ENCODE measurements at regions not wholly inside any gene's neighbourhood (a gene's known extent, or its start where the extent isn't known, plus 50 kb on each side); places are given as distances from the start of the nearest gene placed in this dataset.

DNA sequence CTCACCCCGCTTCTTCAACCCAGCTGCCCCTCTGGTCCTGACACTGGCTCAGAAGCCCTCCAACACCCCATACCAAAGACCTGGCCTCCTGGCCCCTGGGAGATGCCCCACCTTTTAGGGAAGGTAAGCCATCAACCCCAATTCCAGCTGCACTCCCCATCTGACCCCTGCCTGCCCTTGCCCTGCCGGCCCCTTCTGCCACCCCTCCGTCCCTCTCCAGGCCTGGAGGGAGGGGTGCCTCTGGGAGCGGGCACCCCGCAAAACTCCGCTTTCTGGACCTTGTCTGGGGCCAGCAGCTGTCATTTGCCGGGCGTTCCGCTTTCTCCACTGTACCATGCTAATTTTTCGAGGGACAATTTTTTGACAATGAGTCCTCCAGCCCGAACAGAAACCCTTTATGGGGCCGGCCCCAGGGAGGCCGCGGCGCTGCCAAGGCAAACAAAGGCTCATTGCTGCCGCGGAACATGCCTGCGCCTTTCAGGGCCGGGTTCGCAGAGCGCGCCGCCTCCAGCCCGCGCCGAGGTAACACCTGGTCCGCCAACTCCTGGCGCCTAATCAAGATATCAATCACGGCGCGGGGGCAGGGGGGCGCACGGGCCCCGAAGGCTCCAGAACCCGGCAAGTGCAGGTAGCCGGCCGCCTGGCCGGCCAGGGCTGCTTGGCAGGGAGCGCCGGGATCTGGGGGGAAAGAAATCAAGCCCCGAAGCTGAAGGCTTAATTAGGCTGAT lies 96.0 kb downstream of the INHBB start:
- DNase-seq = peak; percentile 2

DNA sequence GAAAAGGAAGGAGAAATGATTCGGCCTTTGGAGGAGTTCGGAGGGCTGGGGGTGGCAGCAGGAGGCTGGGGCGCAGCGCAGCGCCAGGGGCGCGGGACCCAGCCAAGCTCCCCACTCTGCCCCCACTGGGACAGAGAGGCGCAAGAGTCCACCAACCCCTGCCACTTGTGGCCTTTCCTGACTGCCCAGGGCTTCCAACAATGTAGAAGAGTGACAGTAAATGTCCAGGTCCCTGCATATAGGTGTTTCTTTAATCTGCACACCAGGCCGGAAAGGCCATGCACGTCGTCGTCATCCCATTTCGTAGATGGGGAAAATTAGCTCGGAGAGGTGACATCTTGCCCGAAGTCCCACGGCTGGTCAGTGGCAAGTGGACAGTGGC lies 96.6 kb downstream of the INHBB start:
- DNase-seq = peak; percentile 5

DNA sequence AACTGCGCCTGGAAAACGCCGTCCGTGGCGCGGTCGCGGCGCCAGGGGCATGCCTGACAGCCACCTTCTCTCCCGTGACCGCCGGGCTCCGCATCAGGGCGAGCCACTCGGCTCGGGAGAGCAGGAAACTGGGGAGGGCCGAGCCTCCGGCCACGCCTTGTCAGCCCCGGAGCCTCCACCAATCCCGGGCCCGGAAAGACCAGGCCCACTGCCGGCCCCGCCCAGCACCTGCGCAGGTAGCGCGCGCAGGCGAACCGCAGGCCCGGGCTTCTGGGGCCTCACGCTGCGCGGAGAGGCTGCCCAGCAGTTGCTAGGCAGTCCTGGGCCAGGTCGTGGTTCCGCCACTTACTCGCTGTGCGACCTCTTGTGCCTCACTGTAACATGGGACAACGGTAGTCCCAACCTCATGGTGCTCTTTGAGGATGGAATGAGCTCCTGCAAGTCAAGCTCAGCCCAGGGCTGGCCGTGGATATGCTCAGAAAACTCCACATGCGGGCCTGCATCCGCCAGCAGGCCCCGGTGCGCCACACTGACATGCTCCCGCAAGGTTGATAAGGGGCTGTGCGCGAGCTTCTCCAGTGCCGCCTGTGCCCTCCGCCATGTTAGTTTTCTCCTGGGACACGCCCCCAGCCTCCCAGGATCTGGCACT lies 97.1 kb downstream of the INHBB start:
- peak; percentile 62 for DNase-seq

DNA sequence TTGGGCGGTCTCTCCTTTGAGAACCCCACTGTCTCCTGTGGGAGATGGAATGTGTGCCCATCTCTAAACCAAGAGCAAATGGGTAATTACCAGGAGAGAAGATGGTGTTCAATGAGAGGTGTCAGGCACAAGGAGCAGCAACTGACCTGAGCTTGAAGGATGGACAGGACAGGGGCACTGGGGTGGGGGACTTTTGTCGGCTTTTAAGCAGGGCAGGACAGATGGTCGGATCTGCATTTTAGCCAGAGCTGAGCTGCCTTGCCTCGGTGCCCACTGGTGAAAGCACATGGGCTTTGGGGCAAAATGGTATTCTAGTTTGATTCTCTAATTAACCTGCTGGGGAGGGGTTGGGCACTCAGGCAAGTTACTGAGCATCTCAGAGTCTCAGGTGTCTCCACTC lies 98.0 kb downstream of the INHBB start:
- peak; percentile 12 for DNase-seq

DNA sequence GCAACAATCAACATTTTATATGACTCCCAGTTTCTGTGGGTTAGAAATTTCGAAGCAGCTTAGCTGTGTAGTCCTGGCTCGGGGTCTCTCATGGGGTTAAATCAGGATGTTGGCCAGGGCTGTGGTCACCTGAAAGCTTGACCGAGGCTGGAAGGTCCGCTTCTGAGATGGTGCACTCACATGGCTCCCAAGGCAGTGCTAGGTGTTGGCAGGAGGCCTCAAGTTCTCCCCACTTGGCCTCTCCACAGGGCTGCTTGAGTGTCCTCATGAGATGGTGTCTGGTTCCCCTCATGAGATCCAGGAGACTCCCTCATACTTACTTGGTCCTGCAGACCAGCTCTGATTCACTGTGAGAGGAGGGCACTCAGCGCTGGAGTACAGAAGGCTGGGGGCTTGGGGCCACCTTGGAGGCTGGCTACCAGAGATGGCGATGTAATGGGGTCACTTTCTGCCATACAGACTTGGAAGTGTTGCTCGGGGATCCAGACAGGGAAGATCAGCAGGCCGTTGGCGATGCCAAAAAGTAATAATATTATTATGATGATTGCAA lies 98.8 kb downstream of the INHBB start:
- DNase-seq = no peak

DNA sequence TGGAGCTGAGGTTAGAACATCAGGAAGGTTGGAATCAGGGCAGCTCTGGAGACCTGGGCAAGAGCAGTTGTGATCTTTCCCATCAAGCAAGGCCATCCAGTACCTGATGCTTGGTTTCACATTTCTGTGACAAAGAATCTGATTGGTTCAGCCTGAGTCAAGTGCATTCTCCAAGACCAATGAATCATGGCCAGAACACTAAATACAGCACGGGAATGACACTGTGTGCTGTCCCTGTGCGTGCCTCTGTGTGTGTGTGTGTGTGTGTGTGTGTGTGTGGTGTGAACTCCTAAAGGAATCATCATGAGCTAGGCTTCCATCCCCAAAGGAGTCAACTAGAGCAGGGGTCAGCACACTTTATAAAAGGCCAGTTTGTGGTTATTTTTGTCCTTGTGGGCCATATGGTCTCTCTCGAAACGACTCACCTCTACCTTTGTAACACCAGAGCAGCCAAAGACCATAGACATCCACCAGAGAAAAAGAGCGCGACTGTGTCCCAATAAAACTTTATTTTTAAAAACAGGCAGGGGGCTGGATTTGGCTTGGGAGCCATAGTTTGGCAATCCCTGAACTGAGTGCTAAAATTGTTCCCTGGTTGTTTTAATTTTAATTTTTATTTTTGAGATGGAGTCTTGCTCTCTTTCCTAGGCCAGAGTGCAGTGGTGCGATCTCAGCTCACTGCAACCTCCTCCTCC lies 99.7 kb downstream of the INHBB start:
- DNase-seq = no peak

DNA sequence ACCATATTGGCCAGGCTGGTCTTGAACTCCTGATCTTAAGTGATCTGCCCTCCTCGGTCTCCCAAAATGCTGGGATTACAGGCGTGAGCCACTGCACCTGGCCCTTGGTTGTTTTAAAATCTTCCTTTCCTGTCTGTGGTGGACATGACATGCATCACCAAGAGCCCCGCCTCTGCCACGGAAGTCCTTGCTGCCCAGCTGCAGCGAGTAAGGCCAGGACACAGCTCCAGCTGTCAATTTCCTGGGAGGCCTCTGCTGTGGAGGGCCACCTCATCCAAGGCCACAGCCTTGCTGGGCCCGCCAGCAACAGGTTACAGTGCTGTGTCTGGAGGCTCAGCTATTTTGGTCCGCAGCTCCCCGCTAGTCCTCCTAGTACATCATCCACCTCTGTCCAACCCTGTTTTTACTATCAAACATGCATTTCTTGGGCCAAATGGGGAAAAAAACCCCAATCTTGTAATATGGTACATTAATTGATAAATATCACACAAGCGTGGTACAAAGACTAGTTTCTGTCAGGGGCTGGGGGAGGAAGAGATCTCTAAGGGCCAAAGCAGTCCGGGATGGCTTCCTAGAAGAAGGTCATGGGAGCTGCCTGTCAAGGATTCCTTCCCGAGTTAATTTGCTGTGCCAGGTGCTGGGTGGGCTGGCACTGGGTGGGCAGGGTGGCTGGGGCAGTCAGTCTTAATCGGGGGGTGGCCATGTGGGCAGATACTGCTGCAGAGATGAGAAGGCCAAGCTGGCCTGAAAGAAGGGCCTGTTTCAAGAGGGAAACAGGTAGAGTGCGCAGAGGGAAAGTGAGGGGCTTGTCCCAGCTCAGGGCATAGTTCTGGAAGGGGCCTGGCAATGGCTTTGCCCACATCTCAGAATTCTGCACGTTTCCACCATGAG lies 100.5 kb downstream of the INHBB start:
- peak; percentile 49 for DNase-seq

DNA sequence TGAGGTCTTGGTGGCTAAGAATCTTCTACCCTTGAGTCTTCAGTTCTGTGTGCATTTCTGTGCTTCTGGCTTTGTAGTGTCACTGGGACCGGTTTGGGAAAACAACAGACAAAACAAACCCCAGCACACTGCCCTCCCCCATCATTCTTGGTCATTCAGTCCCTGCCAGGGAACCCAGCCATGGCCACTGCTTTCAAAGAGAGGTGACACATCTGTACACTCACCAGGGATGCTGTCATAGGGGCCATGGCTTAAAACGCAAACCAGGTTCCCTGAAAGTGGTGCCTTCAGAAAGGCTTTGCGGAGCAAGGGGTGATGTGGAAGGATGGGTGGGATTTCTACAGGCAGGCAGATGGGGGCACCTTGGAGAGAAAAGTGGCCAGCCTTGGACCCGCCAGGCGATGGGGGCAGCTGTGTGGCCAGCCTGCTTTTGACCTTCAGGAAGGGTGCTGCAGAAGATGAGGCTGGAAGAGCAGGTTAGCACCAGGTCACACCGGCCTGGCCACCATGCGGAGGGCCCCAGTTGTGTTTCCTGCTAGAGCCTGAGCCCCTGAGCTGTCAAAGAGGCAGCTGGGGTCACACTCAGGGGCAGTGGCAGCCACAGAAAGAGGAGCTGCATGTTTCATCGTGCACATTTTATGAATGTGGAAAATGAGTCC lies 101.3 kb downstream of the INHBB start:
- peak; percentile 6 for DNase-seq

DNA sequence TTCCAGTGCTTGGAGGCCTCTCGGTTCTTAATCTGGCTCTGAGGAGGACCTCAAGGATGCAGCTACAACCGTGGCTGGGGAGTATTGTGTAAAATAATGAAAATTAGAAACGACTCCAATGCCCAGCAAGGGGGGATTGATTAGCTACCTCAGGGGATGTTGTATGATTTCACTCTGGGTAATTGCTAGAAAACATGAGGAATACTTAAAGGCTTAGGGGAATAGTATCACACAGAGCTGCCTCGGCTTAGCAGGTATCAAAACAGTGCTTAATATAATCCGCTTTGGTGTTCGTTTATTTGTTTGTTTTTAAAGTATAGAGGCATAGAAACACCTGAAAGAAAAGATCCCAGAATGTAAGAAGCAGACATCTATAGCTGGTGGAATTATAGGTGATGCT lies 102.5 kb downstream of the INHBB start:
- no peak for DNase-seq

DNA sequence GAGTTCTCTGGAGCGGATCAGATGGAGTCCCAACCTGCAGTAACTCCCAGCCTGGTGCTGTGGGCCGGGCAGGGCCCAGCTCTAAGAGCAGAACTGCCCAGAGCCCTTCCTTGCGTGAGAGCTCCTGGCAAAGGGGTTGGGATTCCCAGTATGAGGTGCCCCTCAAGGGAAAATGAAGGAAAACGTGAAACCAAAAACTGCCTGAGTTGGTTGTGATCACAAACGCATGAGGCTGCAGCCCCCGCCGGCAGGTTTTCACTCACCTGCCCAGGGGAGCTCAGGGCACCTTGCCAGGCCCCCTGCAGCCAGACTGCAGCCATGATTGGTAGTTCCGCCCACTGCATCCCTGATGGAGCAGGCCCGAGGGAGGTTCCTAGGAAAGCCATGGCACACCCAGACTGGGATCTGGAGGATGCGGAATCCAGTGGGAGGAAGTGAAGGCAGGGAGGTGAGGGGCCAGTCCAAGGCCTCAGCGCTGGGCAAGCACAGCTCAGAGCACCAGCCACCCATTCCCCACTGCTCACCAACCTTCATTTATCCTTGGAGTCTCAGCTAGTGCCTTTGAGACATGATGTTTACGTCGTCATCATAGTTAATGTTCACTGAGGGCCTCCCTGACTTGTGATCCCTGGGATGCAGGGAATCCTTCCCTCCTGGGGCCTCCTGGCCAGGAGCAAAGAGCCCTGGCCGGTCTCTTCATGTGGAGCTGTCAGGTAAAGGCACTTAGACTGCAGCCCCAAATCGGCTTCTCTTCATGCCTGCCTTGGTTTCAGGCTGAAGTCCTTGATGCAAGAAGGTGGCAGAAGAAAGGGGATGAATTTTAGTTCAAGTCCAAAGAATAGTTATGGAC lies 103.2 kb downstream of the INHBB start:
- DNase-seq = peak; percentile 17

DNA sequence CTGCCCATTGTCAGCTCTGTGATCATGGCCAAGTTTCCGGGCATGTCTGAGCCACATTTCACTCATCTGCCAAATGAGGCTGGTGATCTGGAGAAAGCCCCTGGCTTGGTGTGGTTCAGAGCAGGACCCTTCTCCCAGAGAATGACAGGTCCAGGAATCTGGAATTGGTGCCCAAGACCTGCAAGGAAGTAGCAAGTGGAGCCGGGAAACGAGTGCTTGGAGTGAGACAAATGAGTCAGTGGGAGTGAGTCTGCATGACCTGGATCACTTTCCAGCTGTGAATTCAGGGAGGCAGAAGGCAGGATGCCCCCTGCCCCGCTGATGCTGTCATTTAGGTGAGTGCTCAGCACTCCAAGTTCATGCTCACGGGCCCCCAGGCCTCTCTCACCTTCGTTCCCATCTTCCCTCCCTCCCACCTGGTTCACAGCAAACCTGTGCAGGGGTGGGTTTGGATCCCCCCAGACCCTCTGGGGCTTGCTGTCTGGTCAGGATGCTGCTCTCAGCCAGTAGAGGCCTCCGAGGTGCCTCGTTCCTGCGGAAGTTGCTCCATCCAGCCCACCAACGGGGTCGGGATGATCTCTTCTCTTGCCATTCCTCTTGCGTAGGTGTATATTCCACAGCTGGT lies 104.4 kb downstream of the INHBB start:
- DNase-seq = peak; percentile 55

DNA sequence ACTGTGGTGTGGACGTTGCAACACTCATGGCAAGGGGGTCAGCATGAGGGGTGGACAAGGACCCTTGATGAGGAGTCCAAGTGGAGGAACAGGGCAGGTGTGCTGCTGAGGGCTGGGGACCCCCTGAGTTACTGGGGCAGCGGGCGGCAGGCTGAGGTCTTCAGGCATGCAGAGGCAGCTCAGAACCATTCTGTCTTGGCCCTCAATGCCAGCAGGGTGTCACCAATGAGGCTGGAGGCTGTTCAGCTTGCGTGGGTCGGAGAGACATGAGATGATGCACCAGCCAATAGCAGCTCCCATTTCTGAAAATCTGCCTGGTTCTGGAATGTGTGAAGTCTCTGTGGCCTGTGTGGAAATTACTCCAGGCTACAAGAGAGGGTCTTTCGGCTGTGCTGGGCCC lies 105.4 kb downstream of the INHBB start:
- peak; percentile 60 for DNase-seq

DNA sequence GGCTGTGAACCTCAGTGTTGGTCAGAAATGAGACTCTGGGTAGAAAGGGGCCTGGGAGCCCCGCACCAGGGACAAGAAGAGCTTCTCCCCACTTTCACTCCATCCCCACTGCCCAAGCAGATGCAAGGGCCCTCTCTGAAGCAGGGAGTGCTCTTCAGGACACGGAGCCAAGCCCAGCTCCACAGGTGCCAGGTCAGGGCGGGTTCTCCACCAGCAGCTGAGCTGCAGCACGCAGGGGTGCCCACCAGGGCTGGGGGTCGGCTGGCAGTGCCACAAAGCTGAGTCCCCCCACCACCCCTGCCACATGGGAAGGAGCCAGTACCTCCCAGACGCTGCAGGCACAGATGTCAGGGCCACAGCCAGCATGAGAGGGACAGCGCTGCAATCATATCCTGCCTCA lies 106.2 kb downstream of the INHBB start:
- no peak for DNase-seq

DNA sequence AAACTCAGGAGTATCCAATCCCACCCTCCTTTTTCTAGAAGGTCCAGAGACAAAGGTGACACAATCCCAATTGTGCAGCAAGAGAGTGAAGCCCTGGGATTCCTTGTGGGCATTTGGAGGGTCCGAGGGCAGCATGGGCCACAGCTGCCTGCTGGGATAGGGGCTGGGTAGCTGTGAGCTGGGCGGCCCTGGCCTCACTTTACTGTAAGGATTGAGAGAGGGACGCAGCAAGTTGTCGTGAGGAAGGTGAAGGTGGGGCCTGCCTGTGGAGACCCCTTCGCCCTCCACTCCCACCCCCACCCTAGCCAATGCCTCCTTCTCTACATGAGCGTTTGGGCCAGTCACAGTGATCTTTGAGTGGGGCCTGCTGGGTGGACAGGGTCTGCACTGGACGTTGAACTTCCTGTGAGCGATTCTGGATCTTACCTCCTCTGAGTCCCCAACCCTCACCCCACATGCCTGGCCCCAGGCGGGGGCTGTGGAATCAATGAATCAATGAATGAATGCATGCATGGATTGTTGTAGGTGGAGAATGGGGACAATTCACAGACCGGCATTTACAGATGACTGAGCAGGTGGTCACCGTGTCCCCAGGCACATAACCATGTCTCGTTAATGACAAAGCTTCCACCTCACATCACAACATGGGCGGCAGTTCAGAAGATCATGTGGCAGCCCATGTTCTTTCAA lies 107.2 kb downstream of the INHBB start:
- no peak for DNase-seq

DNA sequence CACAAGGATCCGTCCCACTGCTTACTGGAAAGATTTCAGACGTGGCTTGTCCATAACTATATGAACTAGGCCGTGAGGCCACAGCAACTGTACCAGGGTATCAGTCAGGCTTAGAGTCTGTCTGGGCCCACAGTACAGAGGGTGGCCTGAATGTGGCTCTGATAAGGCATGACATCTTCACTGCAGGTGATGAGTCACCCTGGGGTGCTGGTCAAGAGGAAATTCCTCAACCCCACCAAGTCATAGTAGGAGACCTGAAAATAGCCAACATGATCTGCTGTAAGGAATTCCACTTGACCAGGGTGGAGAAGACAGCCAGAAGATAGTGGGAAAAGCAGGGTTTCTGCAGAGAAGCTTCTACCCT lies 107.7 kb downstream of the INHBB start:
- no peak for DNase-seq

DNA sequence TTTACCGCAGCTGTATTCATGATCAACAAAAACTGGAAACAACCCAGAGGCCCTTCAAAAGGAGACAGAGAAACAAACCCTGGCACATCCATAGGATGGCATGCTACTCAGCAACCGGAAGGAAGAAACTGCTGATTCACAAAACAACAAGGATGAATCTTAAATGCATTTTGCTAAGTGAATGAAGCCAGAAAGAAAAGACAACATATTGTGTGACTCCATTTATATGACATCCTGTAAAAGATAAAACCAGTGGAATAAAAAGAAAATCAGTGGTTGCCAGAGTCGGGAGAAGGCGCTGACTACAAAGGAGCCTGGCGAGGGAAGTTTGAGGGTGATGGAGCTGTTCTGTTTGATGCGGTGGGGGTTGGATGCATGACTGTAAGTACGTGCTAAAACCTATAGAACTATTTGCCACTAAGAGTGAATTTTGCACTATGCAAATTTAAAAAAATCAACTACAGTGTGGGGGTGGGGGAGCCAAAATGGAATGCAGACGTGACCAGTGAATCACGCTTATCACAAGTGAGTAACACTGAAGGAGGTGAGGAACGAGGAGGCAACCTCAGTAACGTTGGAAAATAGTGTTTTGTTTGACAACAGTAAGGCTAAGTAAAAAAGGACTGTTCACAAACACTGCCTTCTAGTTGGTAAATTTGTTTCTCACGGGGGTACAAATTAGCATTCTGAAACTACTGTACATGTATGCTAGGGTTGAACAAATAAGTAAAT lies 108.9 kb downstream of the INHBB start:
- DNase-seq = no peak

DNA sequence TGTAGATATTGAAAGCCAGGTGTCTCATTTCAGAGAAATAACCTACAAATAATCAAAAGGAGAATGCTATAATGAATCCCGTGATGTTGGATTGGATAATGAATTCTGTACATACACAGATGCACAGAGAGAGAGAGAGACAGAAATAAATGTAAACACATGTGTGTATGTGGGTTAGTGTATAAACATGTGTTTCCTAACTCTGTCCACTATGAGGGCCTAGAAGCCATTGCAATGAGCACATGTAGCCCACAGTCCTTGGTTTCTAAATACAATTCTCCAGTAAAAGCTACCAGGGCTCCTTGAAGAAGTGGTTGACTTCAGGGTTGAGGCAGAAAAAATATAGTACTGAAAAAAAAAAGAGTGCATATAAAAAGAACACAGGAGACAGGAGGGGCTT lies 109.5 kb downstream of the INHBB start:
- no peak for DNase-seq

DNA sequence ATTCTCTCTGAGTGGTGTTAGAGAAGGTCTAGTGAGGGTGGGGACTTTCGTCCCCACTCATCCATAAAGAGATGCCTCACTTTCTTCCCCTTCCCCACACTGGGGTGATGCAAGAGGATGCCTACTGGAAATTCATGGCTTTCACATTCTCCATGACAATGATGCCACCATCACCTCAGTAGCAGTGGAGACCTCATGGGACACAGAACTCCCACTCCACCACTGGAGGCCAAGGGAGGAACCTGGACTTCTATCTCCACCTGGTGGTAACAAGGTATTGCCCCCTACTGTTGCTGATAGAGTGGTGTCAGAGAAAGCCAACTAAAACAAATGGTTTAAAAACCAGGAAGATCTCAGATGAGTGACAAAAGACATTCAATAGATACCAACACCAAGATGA lies 110.9 kb downstream of the INHBB start:
- no peak for DNase-seq

DNA sequence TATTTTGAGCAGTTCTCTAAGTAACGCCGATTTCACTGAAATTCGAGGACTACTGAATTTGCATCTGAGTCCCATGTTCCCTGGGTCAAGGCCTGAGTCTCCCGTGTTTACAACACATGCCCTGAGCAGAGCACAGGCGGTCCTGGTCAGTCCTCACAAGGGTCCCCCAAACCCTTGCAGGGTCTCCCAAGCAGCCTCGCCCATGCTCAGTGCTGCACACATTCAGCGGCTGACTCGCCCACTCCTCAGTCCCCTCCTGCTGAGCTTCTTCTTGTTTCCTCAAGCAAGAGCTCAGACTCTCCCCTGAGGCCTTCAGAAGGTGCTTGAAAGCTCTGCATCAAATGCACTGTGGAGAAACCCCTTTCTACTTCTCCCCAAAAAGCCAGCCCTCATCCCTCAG lies 114.6 kb downstream of the INHBB start:
- DNase-seq = no peak

DNA sequence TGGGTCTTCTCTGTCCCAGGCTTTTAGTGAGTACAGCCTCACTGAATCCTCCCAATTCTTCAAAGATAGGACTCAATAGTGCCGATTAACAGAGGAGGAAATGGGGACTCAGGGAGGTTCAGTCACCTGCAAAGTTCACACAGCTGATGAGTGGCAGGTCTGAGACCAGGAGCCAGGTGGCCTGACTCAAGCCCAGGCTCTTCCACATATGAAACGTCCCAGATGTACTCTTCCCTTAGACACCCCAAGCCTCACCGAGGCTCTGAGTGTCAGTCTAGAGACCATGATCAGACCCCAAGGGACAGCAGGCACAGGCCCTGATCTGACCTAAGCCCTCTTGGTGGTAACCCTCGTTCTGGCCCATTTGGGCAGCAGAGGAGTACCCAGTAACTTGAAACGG lies 115.2 kb downstream of the INHBB start:
- no peak for DNase-seq
